Tibial nerve (tissue), 4 donors: ENCODE measurements at regions not wholly inside any gene's neighbourhood (a gene's known extent, or its start where the extent isn't known, plus 50 kb on each side); places are given as distances from the start of the nearest gene placed in this dataset.

Source experiments
- DNase-seq, 2 donors: peaks; one replicate each; pipeline ENCODE4 v3.0.0-alpha.2; 2019; ENCODE audit warnings: low spot score in 2 of 2
- H3K27ac ChIP-seq, 4 donors: fragments of 200-600 bp; sonication (generic) in 3 of 4; one replicate each; pipeline ENCODE4 v1.5.1; 2017 to 2019; ENCODE audit warnings: mild to moderate bottlenecking in 1 of 4
- H3K27me3 ChIP-seq, 2 donors: fragments of 200-600 bp; sonication (generic) in 1 of 2; one replicate each; pipeline versions ENCODE4 v1.5.1 to v1.6.0; 2017 to 2019
- H3K36me3 ChIP-seq, 3 donors: fragments of 200-600 bp; sonication (generic); one replicate each; pipeline ENCODE4 v1.5.1; 2018 to 2019
- H3K4me1 ChIP-seq, 4 donors: fragments of 200-600 bp; sonication (generic) in 3 of 4; one replicate each; pipeline ENCODE4 v1.5.1; 2017 to 2019
- H3K4me3 ChIP-seq, 4 donors: fragments of 200-600 bp; sonication (generic) in 3 of 4; one replicate each; pipeline ENCODE4 v1.5.1; 2017 to 2019; ENCODE audit warnings: mild to moderate bottlenecking in 1 of 4, moderate library complexity in 1 of 4
- H3K9me3 ChIP-seq, 4 donors: fragments of 200-600 bp; sonication (generic) in 3 of 4; one replicate each; pipeline ENCODE4 v1.5.1; 2017 to 2019
- CTCF ChIP-seq, 5 experiments: fragments of 200-600 bp in 3 of 5; fragments of 450-650 bp in 2 of 5; sonication (generic) in 3 of 5; IDR thresholded peaks; one replicate each; pipeline ENCODE4 v1.5.1; 2016 to 2019; ENCODE audit warnings: antibody characterized with exemption in 5 of 5, mild to moderate bottlenecking in 3 of 5, moderate library complexity in 2 of 5
- EP300 ChIP-seq, 2 donors: sonication (generic); formaldehyde crosslinking; IDR thresholded peaks; one replicate each; pipeline ENCODE4 v1.6.1; 2017; ENCODE audit warnings: antibody characterized with exemption in 2 of 2, mild to moderate bottlenecking in 1 of 2
- POLR2A ChIP-seq, 2 donors: fragments of 450-650 bp; IDR thresholded peaks; one replicate each; pipeline ENCODE4 v1.6.1; 2017; ENCODE audit warnings: antibody characterized with exemption in 2 of 2, mild to moderate bottlenecking in 2 of 2, moderate library complexity in 2 of 2
- WGBS, 2 donors: methylation state at CpG; one replicate each; pipeline ENCODE4 v1.1.5; 2018; 5-methylcytosine and 5-hydroxymethylcytosine counted together

- TF ChIP-seq EP300 (IDR thresholded peaks at IDR 0.05): no peak
- no peak for TF ChIP-seq CTCF (IDR thresholded peaks at IDR 0.05)
- no peak for TF ChIP-seq POLR2A (IDR thresholded peaks at IDR 0.05)
- DNase-seq: no peak
- Histone ChIP-seq H3K9me3 (peaks cover 0 to 16% (median 2%) of the 10 kb centered on the region in 4 donors), H3K4me1 (no peaks in the 10 kb centered on the region), H3K27me3 (no peaks in the 10 kb centered on the region), H3K27ac (no peak overlapping the region), H3K36me3 (no peaks in the 10 kb centered on the region), H3K4me3 (no peak overlapping the region)
- 90 to 100% methylated on average over 1 of the region's 1 CpG for WGBS, 2 donors
Observed at GRCh38 chr5:10812218-10812617, 51.2 kb upstream of the DAP start.
